ENCODE measurements at regions not wholly inside any gene's neighbourhood (a gene's known extent, or its start where the extent isn't known, plus 50 kb on each side); places are given as distances from the start of the nearest gene placed in this dataset.

DNA sequence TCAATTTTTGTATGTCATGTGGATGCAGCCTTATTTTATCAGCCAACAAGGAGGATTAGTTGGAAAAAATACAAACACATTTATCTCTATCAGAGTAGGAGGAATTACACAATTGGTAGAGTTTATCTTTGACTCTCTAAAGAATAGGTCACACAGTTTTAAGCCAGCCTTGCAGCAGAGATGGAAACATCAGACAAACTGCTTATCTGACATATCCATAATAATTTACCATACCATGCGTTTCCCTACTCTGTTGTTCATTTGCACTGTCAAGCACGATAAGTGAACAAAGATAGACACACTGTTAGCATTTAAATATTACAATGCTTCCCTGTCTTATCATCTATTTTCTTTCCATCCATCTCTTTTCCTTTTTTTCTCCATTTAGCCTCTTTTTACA, 283.7 kb upstream of the SMIM30 start:
- in situ Hi-C loops (cut with MboI) (loop anchor here (10.0 kb wide), 1 partner anchor 293 kb away; no protein-coding TSS in a partner anchor), intact Hi-C loops (cut with micrococcal nuclease; ENCODE audit: unreplicated experiment) (no loop called here)
- RAD21 ChIA-PET (ENCODE audit: unreplicated experiment) = no interaction called here
- POLR2A ChIA-PET = no interaction called here
- Histone ChIP-seq H2AFZ (ENCODE audit: control insufficient read depth, low read depth, low read length) (no peak overlapping the region), H3K27ac (ENCODE audit: control insufficient read depth, insufficient read depth) (no peak overlapping the region), H3K4me2 (ENCODE audit: control insufficient read depth, insufficient read depth) (no peak overlapping the region), H3K36me3 (ENCODE audit: control insufficient read depth in 2 of 2, insufficient read depth in 2 of 2, low read length in 1 of 2) (no peaks in the 10 kb centered on the region), H3K27me3 (replicated peaks in 1 of 2; ENCODE audit: control insufficient read depth in 2 of 2, insufficient read depth in 2 of 2, low read length in 1 of 2) (no peaks in the 10 kb centered on the region), H3K4me1 (ENCODE audit: control insufficient read depth, insufficient read depth, low read length) (no peaks in the 10 kb centered on the region), H4K20me1 (ENCODE audit: control insufficient read depth, insufficient read depth) (no peaks in the 10 kb centered on the region), H3K9ac (ENCODE audit: control insufficient read depth, insufficient read depth, low read length) (no peak overlapping the region), H3K79me2 (ENCODE audit: control insufficient read depth, insufficient read depth, low read length) (no peaks in the 10 kb centered on the region), H3K4me3 (no peak overlapping the region), H3K9me3 (replicated peaks; ENCODE audit: control insufficient read depth, insufficient read depth, low read length) (no peaks in the 10 kb centered on the region)
- CTCF ChIA-PET = interaction anchor here (1.3 to 4.3 kb wide), 2 partner anchors 20 to 494 kb away, joined by 3 to 35 read pairs; no protein-coding TSS in a partner anchor
- WGBS (ENCODE audit: insufficient coverage, insufficient replicate concordance, low lambda C conversion rate, missing lambda C conversion rate) = 17% methylated on average over 2 of the region's 2 CpGs
- no TSS peak for BruUV-seq (replicated peaks)
- TF ChIP-seq ZBED1 (IDR thresholded peaks at IDR 0.05; ENCODE audit: borderline replicate concordance) (no peak), HDAC6 (IDR thresholded peaks at IDR 0.05; ENCODE audit: unreplicated experiment) (no peak), DPF2 (IDR thresholded peaks at IDR 0.05) (no peak), EP300 (IDR thresholded peaks at IDR 0.05; ENCODE audit: borderline replicate concordance in 1 of 2, control insufficient read depth in 1 of 2, low read depth in 2 of 2, low read length in 2 of 2) (no peak), ZNF207 (IDR thresholded peaks at IDR 0.05; ENCODE audit: borderline replicate concordance) (no peak), IKZF1 (conservative IDR thresholded peaks at IDR 0.05) (no peak)
- TF ChIP-seq, protein P1, sequence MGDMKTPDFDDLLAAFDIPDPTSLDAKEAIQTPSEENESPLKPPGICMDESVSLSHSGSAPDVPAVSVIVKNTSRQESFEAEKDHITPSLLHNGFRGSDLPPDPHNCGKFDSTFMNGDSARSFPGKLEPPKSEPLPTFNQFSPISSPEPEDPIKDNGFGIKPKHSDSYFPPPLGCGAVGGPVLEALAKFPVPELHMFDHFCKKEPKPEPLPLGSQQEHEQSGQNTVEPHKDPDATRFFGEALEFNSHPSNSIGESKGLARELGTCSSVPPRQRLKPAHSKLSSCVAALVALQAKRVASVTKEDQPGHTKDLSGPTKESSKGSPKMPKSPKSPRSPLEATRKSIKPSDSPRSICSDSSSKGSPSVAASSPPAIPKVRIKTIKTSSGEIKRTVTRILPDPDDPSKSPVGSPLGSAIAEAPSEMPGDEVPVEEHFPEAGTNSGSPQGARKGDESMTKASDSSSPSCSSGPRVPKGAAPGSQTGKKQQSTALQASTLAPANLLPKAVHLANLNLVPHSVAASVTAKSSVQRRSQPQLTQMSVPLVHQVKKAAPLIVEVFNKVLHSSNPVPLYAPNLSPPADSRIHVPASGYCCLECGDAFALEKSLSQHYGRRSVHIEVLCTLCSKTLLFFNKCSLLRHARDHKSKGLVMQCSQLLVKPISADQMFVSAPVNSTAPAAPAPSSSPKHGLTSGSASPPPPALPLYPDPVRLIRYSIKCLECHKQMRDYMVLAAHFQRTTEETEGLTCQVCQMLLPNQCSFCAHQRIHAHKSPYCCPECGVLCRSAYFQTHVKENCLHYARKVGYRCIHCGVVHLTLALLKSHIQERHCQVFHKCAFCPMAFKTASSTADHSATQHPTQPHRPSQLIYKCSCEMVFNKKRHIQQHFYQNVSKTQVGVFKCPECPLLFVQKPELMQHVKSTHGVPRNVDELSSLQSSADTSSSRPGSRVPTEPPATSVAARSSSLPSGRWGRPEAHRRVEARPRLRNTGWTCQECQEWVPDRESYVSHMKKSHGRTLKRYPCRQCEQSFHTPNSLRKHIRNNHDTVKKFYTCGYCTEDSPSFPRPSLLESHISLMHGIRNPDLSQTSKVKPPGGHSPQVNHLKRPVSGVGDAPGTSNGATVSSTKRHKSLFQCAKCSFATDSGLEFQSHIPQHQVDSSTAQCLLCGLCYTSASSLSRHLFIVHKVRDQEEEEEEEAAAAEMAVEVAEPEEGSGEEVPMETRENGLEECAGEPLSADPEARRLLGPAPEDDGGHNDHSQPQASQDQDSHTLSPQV (IDR thresholded peaks at IDR 0.05) = no peak
- ATAC-seq (no peak), FAIRE-seq (no peak), DNase-seq (ENCODE audit: low read depth, low spot score) (no peak)
- SMC1A ChIA-PET (ENCODE audit: uncharacterized antibody, unreplicated experiment) = no interaction called here
